SK-N-DZ (cell line): ENCODE measurements at regions not wholly inside any gene's neighbourhood (a gene's known extent, or its start where the extent isn't known, plus 50 kb on each side); places are given as distances from the start of the nearest gene placed in this dataset.
"Not testable (repeated sequence)": the region's sequence is repeated elsewhere in the genome, so short reads cannot be mapped to it uniquely, and the experiment has no call there.

ENCODE experiments used
- DNase-seq: peaks from one replicate; pipeline ENCODE4 v3.0.0-alpha.2; 2015; ENCODE audit warnings: low spot score

DNA sequence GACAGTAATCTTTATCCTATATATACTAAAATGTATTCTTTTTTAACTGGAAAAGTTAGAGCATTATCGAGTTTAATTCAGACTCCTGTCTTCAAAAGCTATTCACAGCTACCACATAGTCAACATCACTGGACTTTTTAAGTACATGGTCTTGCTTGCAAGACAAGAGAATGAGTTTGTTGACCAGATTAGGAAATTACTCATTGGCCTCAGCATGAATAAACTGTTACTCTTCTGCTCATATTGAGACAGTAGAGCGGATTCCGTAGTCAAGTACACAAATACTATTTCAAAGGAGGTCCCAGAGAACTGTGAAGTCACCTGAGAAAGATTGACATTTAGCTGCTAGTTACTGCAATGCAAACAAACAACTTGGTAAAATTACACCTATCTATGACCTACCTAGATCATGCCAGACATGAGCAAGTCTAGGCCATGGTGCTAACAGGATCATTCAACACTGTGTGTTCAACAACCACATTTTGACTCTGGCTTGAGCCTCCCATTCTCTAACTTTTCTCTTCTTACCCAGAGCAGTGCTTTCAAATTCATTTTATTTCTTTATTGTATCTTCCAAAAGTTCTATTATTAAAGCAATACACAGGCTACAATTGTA is 280.9 kb downstream of the NEBL start:
- DNase-seq: no peak

DNA sequence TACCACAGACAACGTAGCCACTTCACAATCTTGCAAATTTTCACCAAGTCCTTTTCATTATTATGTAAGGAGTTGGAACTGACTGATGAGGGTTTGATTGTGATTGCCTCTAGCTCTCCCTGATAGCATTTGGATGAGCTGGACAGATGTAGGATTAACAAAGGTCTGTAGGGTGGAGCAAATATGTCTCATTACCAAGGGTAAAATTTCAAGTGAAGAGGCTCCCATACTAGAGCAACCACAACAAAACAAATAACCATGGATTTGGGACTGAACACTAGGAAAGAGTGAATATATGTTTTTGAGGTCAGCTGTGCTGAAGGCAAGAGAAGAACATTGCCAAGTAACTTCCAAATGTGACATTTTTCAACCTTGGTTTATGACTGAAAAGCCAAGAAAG is 281.7 kb downstream of the NEBL start:
- DNase-seq: no peak

DNA sequence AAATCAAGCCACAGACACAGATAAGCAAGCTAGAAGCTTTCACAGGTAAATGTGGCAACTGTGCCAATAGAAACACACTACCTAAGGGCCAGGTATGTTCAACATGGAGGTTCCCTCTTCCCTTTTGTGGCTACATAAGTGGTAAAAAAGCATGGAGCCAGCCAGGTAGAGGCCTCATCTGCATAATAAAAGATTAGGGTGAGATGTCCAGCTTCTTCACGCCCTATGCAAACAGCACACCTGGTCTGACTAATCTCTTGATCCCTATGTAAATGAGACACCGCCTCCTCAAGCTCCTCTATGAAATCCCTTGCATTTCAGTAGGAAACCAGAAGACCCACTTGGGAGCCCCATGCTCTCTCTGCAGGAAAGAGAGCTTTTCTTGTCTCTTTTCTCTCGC is 282.2 kb downstream of the NEBL start:
- DNase-seq: no peak

DNA sequence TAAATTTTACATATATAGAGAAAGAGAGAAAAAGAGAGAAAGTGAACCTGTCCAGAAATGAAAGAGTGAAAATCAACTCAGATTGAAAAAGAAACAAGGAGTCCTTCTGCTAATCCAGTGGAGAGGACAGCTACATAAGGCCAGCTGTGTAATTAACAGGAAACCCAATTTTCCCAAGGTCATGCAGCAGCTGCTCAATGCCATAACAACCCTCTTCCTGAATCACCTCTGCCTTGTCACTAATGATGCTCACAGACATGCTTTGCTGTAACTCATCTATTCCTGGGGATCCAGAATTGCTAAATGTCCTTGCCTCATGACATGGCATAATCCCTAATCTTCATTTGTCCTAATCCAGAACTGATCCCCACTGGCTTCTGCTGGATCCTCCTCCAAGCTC is 288.6 kb downstream of the NEBL start:
- no peak for DNase-seq

GRCh38 chr10:20606985-20607384 is 290.1 kb downstream of the NEBL start:
- DNase-seq: no peak

GRCh38 chr10:20601941-20602461 is 295.1 kb downstream of the NEBL start:
- DNase-seq: no peak

- no peak for DNase-seq
Measured at GRCh38 chr10:20598590-20598989, 298.5 kb downstream of the NEBL start.

- no peak for DNase-seq
Measured at GRCh38 chr10:20596911-20597310, 300.2 kb downstream of the NEBL start.

DNA sequence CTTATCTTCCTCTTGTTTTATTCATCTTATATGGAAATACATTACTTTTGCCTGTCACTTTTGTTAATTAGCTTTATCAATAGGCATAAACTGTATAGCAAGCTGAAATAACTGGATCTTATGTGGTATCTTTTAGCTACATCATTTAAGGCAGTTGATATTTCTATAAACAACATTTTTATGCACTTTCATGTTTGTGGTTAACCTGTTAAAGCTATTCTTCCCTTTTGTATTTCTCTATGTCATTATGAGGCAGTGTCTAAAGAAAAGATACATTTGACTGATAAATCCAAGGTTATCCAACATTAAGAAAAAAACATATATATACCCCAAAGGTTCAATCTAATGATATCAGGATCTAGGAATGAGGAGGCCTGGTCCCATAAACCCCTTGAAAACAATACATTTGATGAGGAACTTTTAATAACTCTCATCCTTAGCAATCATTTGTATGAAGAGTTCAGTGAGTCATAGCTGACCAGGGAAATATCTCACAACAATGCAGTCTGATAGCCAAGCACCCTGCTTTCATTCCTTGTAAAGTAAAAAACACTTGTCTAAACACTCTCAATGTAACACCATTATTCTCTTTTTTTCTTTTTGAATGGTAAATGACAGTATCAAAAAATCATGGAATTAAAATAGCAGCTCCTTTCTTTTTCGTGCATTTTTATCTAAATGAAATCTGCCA is 300.9 kb downstream of the NEBL start:
- no peak for DNase-seq

GRCh38 chr10:20593649-20594048 is 303.5 kb downstream of the NEBL start:
- no peak for DNase-seq

- no peak for DNase-seq
Measured at GRCh38 chr10:20582041-20582440, 315.1 kb downstream of the NEBL start.

GRCh38 chr10:20573924-20574323 is 323.2 kb downstream of the NEBL start:
- no peak for DNase-seq

GRCh38 chr10:20555990-20556389 is 341.1 kb downstream of the NEBL start:
- DNase-seq: not testable (repeated sequence)

DNA sequence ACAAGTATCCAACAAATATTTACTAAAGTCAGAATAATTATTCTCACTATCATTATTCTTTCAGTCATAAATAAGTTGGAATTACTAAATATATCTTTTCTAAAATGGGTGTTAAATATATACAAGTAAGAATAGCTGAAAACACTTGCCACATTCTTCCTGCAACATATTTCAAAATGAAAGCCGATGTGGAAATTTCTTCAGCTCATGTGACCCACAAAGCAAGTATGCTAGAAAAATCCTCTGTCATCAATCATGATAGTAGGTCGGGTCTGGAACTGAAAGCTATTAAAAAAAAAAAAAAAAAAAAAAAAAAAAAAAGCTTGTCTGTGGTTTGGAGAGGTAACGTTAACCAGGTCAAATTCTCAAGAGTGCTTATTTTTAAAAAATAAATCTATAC is 344.7 kb downstream of the NEBL start:
- DNase-seq: no peak

- DNase-seq: no peak
Measured at GRCh38 chr10:20551761-20552160, 345.4 kb downstream of the NEBL start.

DNA sequence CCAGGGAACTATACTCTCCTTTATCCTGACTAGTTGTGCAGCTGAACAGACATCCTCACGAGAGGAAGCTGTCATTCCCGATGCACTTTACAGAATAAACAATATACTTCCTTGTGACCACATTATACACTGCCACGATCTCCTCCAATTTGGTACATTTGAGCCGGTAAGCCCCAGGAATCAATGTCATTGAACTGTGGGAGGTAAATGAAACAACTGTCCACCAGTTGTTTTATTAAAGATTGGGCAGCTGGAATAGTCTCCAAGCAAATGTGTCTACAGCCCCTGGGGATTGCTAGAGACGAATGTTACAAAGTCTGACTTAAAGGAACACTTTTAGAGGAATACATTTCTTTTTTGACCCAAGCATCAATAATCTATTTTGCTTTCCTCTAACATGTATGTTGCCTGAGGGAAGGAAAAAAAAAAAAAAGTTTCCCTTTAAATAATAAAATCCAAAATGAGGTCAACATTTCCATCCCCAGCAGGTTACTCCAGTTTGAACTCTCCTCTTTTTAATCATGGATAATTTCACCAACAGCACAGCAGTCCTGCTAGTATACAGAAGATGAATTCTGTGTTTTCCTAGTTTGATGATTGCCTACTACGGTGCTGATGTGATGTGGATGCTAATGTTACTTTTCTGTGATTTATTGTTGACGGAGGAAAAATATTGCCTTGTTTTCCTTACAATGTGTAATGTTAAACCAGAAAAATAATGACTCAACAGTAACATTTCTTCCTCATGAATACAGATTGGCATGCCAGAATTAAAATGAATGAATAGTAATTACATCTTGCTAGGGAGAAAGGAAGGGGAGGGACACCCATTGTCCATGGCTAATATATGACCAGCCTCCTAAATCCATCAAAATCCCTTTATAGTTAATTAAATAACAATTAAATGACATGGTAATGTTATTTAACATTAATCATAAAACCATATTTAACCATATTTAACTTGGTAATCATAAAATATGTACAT is 360.9 kb downstream of the NEBL start:
- DNase-seq: no peak

DNA sequence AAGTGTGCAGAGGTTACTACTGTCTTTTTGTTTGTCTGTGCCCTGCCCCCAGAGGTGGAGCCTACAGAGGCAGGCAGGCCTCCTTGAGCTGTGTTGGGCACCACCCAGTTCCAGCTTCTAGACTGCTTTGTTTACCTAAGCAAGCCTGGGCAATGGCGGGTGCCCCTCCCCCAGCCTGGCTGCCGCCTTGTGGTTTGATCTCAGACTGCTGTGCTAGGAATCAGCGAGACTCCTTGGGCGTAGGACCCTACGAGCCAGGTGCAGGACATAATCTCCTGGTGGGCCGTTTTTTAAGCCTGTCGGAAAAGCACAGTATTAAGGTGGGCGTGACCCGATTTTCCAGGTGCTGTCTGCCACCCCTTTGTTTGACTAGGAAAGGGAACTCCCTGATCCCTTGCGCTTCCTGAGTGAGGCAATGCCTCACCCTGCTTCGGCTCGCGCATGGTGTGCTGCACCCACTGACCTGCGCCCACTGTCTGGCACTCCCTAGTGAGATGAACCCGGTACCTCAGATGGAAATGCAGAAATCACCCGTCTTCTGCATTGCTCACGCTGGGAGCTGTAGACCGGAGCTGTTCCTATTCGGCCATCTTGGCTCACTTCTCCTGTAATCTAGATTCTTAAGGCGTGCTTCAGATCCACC is 365.7 kb downstream of the NEBL start:
- not testable (repeated sequence) for DNase-seq

- DNase-seq: no peak
Measured at GRCh38 chr10:20521186-20521585, 375.9 kb downstream of the NEBL start.

DNA sequence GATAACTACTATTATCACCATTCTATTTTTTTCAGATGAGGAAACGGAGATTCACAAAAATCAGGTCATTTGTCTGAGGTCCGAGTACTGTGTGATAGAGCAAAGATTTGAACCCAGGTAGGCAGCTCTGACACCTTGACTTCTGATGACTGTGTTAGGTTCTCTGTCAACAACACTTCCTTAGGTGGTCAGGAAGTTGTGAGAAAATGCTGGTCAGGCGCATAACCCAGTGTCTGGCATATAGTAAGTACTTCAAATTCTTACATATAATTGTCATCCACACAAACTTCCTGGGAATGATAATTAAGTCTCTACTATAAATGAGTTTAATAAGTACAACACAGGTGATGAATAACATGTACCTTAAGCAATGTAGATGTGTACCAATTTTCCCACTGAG is 381.5 kb downstream of the NEBL start:
- no peak for DNase-seq

DNA sequence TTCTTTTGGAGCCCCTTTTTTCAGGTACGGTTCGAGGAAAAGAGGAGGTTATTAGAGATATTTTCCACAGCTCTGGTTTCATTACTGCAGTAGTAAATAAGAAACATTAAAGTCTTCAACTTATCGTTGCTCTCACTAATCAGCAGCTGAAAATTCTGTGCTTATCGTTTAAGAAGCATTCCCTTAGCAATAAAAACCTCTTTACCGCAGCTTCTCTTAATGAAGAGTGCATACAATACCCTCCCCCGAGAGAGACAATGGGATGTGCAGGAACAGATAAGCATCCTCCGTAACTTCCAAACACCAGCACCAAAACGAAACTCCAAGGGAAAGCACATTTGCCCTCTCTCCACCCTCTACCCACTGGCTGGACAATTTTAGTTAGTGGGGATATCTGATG is 384.5 kb downstream of the NEBL start:
- no peak for DNase-seq

DNA sequence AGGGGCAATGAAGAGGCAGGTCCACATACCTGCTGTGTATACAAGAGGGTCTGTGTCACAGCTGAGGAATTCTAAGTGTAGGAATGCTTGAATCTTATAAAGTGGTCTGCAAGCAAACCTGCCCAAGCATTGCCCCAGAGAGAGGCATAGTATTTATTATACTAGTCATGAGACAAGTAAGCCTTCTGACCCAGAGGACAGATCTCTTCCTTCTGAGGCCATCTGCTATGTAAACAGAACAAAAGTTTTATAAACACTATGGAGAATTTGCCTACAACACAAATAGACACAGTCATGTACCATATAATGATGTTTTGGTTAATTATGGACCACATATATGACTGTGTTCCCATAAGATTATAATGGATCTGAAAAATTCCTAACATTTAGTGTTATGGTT is 388.2 kb downstream of the NEBL start:
- DNase-seq: no peak
